WTC11 (cell line): ENCODE measurements at regions not wholly inside any gene's neighbourhood (a gene's known extent, or its start where the extent isn't known, plus 50 kb on each side); places are given as distances from the start of the nearest gene placed in this dataset.
A peak's percentile ranks its signal among the peaks of the same experiment; 100 is the strongest.

ENCODE experiments used
- ATAC-seq: fragments of 200-7000 bp; cut with Tn5 transposase; 2 replicates; pipeline ENCODE4 v1.10.0; 2021; ENCODE audit warnings: mild to moderate bottlenecking, moderate library complexity
- CTCF ChIA-PET: fragments of 300-600 bp; sonication (Branson Sonifier 250); formaldehyde crosslinking; loops from one replicate; lab custom pipeline; 2021; ENCODE audit warnings: antibody characterized with exemption; lab: Charles Lee
- POLR2A ChIA-PET: fragments of 350-600 bp; sonication (Branson Sonifier 250); formaldehyde crosslinking; loops from one replicate; lab custom pipeline; 2021; ENCODE audit warnings: antibody characterized with exemption; lab: Charles Lee
- DNase-seq: peaks from one replicate; pipeline ENCODE4 v3.0.0; 2021; ENCODE audit warnings: low spot score
- H3K27ac Mint-ChIP-seq: 2 replicates; pipeline ENCODE4 v1.8.0; 2021; ENCODE audit warnings: mixed read lengths
- H3K27me3 Mint-ChIP-seq: 2 replicates; pipeline ENCODE4 v1.8.0; 2021; ENCODE audit warnings: low read depth, mild to moderate bottlenecking, moderate library complexity, mixed read lengths
- H3K36me3 Mint-ChIP-seq: 2 replicates; pipeline ENCODE4 v1.8.0; 2021; ENCODE audit warnings: mixed read lengths
- H3K4me1 Mint-ChIP-seq: 2 replicates; pipeline ENCODE4 v1.8.0; 2022; ENCODE audit warnings: mixed read lengths
- H3K4me3 Mint-ChIP-seq: 2 replicates; pipeline ENCODE4 v1.8.0; 2021; ENCODE audit warnings: mild to moderate bottlenecking, moderate library complexity, mixed read lengths
- H3K9me3 Mint-ChIP-seq: 2 replicates; pipeline ENCODE4 v1.8.0; 2021; ENCODE audit warnings: mixed read lengths
- CREB1 ChIP-seq: sonication (generic); formaldehyde crosslinking; IDR thresholded peaks from 2 replicates; pipeline ENCODE4 v1.8.0; 2023; ENCODE audit warnings: mild to moderate bottlenecking, missing genetic modification reagents
- CREM ChIP-seq: sonication (generic); formaldehyde crosslinking; IDR thresholded peaks from 2 replicates; pipeline ENCODE4 v1.8.1; 2022; ENCODE audit warnings: mild to moderate bottlenecking, missing genetic modification reagents, moderate library complexity
- ELF4 ChIP-seq: sonication (generic); formaldehyde crosslinking; IDR thresholded peaks from 2 replicates; pipeline ENCODE4 v1.8.1; 2022; ENCODE audit warnings: low read depth, mild to moderate bottlenecking, moderate library complexity, missing genetic modification reagents
- ETV6 ChIP-seq: sonication (generic); formaldehyde crosslinking; IDR thresholded peaks from 2 replicates; pipeline ENCODE4 v1.8.1; 2022; ENCODE audit warnings: mild to moderate bottlenecking, missing genetic modification reagents
- FOXJ3 ChIP-seq: sonication (generic); formaldehyde crosslinking; IDR thresholded peaks from 2 replicates; pipeline ENCODE4 v1.9.0; 2021; ENCODE audit warnings: missing genetic modification reagents, mild to moderate bottlenecking, borderline replicate concordance
- FOXK1 ChIP-seq: sonication (generic); formaldehyde crosslinking; IDR thresholded peaks from 2 replicates; pipeline ENCODE4 v1.8.0; 2022; ENCODE audit warnings: mild to moderate bottlenecking, moderate library complexity, missing genetic modification reagents
- GABPB1 ChIP-seq: sonication (generic); formaldehyde crosslinking; IDR thresholded peaks from 2 replicates; pipeline ENCODE4 v1.8.1; 2023; ENCODE audit warnings: mild to moderate bottlenecking, missing genetic modification reagents
- GTF2I ChIP-seq: fragments of 250-450 bp; sonication (Bioruptor Pico); conservative IDR thresholded peaks from 2 replicates; pipeline ENCODE4 v1.4.0; 2021; ENCODE audit warnings: mild to moderate bottlenecking
- JAZF1 ChIP-seq: fragments of 250-450 bp; sonication (Bioruptor Pico); IDR thresholded peaks from 2 replicates; pipeline ENCODE4 v1.9.0; 2021; ENCODE audit warnings: moderate library complexity, mild to moderate bottlenecking, inconsistent platforms
- KAT7 ChIP-seq: sonication (generic); formaldehyde crosslinking; IDR thresholded peaks from 2 replicates; pipeline ENCODE4 v1.8.1; 2023; ENCODE audit warnings: missing genetic modification reagents, mild to moderate bottlenecking, borderline replicate concordance
- NFE2L1 ChIP-seq: sonication (generic); formaldehyde crosslinking; IDR thresholded peaks from 2 replicates; pipeline ENCODE4 v1.8.1; 2023; ENCODE audit warnings: missing genetic modification reagents
- TCF7 ChIP-seq: sonication (generic); formaldehyde crosslinking; IDR thresholded peaks from 2 replicates; pipeline ENCODE4 v1.8.0; 2022; ENCODE audit warnings: mild to moderate bottlenecking, low read depth, missing genetic modification reagents, moderate library complexity
- ZNF232 ChIP-seq: sonication (generic); formaldehyde crosslinking; IDR thresholded peaks from 2 replicates; pipeline ENCODE4 v1.8.0; 2022; ENCODE audit warnings: mild to moderate bottlenecking, missing genetic modification reagents
- ZNF263 ChIP-seq: sonication (generic); formaldehyde crosslinking; IDR thresholded peaks from 2 replicates; pipeline ENCODE4 v1.8.1; 2022; ENCODE audit warnings: low read depth, mild to moderate bottlenecking, moderate library complexity, missing genetic modification reagents
- ZNF671 ChIP-seq: fragments of 250-450 bp; sonication (Bioruptor Pico); IDR thresholded peaks from 2 replicates; pipeline ENCODE4 v1.8.0; 2021; ENCODE audit warnings: mild to moderate bottlenecking
- TF ChIP-seq, protein P1 (sequence below): sonication (generic); formaldehyde crosslinking; IDR thresholded peaks from 2 replicates; pipeline ENCODE4 v1.8.1; 2022; ENCODE audit warnings: mild to moderate bottlenecking, missing genetic modification reagents, moderate library complexity, borderline replicate concordance
- TF ChIP-seq, protein P2 (sequence below): fragments of 250-450 bp; sonication (Bioruptor Pico); conservative IDR thresholded peaks from 2 replicates; pipeline ENCODE4 v1.9.0; 2021; ENCODE audit warnings: mild to moderate bottlenecking
- TF ChIP-seq, protein P3 (sequence below): sonication (generic); formaldehyde crosslinking; IDR thresholded peaks from 2 replicates; pipeline ENCODE4 v1.8.1; 2022; ENCODE audit warnings: low read depth, mild to moderate bottlenecking, moderate library complexity, missing genetic modification reagents, borderline replicate concordance
- TF ChIP-seq, protein P4 (sequence below): sonication (generic); formaldehyde crosslinking; IDR thresholded peaks from 2 replicates; pipeline ENCODE4 v1.8.1; 2023; ENCODE audit warnings: mild to moderate bottlenecking, moderate library complexity, missing genetic modification reagents
- TF ChIP-seq, protein P5 (sequence below): sonication (generic); formaldehyde crosslinking; conservative IDR thresholded peaks from 2 replicates; pipeline ENCODE4 v1.8.1; 2023; ENCODE audit warnings: mild to moderate bottlenecking, low read depth, missing genetic modification reagents, moderate library complexity

DNA sequence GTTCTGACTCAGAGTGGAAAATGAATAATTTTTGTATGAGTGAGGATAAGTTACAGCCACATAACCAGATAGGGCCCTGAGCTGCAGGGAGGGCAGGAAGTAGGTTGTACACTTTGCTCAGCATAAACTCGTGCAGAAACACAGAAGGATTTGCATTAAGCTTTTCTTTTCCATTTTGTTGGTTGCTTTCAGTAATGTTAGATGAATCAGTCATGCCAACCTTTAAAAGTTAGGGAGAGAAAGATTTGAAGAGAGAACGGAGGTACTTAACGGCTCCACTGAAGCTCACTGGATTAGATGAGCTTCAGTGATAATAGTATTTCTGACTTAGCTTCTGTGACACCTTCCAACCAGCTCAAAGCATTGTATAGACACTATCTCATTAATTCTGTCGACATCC is 348.1 kb downstream of the GATA3 start (continued):
- TF ChIP-seq, protein P1, sequence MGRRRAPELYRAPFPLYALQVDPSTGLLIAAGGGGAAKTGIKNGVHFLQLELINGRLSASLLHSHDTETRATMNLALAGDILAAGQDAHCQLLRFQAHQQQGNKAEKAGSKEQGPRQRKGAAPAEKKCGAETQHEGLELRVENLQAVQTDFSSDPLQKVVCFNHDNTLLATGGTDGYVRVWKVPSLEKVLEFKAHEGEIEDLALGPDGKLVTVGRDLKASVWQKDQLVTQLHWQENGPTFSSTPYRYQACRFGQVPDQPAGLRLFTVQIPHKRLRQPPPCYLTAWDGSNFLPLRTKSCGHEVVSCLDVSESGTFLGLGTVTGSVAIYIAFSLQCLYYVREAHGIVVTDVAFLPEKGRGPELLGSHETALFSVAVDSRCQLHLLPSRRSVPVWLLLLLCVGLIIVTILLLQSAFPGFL (CRISPR knock-in tag) = no peak
- no peak for TF ChIP-seq ETV6
- TF ChIP-seq FOXK1 (CRISPR knock-in tag) = no peak
- no peak for TF ChIP-seq GABPB1
- TF ChIP-seq, protein P2, sequence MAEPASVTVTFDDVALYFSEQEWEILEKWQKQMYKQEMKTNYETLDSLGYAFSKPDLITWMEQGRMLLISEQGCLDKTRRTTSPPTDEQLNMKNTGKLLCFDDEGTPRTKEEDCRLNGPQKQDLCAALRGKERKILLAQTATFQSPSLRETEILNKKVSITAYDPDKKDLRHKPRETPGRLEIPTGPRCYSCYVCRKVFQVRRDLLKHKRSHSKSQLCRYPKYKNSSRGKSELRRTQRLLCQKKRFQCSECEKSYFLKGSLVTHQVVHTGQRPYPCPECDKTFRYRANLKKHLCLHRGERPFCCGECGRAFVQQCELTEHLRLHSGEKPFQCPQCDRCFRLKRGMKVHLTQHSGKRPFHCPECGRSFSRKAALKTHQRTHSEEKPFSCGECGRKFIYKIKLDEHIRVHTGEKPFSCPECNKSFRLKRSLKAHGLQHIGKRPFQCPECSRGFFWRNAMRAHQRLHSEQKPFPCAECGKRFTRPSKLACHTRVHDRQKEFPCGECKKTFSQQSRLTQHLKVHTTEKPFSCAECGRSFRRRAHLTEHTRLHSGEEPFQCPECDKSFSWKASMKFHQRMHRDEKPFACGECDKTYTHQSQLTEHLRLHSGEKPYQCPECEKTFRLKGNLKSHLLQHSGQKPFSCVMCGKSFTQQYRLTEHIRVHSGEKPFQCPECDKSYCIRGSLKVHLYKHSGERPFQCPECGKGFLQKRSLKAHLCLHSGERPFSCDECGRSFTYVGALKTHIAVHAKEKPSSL (CRISPR knock-in tag) = no peak

DNA sequence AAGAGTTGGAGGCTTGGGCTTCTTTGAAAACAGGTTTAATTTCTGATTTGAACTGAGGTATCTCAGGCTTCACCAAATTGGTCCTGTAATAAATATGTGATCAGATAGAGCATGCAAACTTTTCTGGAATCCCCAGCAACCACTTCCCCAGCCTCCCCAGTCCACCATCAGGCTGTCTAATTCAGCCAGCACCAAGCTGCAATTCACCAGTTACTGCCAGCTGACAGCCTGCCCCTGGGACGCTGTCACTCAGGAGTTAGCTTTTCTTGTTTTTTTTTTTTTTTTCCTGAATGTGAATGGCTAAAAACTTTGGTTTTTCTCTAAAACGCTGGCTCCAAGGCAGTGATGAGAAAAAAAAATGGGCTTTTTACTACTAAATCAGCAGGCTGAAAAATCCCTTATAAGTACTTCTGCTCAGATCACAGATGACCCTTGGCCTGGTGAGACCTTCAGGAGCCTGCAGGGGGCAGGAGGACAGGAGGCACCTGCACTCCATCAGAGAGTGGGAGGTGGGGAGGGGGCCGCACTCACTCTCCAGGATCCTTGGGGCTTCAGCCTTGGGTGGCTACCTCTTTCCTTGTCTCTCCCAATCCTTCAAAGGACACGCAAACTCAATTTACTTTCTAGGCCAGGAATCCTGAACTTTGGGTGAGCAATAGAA is 349.4 kb downstream of the GATA3 start:
- no peaks in the 10 kb centered on the region for H3K36me3 Mint-ChIP-seq
- ChIA-PET POLR2A (no interaction called here), CTCF (interaction anchor here (0.7 to 1.0 kb wide), 3 partner anchors 9 to 337 kb away, joined by 3 read pairs; no protein-coding TSS in a partner anchor)
- H3K9me3 Mint-ChIP-seq = no peaks in the 10 kb centered on the region
- no peak overlapping the region for H3K4me3 Mint-ChIP-seq
- DNase-seq = peak; percentile 61
- TF ChIP-seq ZNF263 (CRISPR knock-in tag) (no peak), TCF7 (CRISPR knock-in tag) (no peak), NFE2L1 (no peak), JAZF1 (CRISPR knock-in tag) (no peak), CREB1 (CRISPR knock-in tag) (no peak), FOXJ3 (CRISPR knock-in tag) (no peak), CREM (CRISPR knock-in tag) (no peak), ZNF671 (no peak), KAT7 (no peak), ELF4 (CRISPR knock-in tag) (no peak), GTF2I (CRISPR knock-in tag) (no peak), ZNF232 (CRISPR knock-in tag) (no peak)
- TF ChIP-seq, protein P3, sequence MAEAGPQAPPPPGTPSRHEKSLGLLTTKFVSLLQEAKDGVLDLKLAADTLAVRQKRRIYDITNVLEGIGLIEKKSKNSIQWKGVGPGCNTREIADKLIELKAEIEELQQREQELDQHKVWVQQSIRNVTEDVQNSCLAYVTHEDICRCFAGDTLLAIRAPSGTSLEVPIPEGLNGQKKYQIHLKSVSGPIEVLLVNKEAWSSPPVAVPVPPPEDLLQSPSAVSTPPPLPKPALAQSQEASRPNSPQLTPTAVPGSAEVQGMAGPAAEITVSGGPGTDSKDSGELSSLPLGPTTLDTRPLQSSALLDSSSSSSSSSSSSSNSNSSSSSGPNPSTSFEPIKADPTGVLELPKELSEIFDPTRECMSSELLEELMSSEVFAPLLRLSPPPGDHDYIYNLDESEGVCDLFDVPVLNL (CRISPR knock-in tag) = no peak
- TF ChIP-seq, protein P4, sequence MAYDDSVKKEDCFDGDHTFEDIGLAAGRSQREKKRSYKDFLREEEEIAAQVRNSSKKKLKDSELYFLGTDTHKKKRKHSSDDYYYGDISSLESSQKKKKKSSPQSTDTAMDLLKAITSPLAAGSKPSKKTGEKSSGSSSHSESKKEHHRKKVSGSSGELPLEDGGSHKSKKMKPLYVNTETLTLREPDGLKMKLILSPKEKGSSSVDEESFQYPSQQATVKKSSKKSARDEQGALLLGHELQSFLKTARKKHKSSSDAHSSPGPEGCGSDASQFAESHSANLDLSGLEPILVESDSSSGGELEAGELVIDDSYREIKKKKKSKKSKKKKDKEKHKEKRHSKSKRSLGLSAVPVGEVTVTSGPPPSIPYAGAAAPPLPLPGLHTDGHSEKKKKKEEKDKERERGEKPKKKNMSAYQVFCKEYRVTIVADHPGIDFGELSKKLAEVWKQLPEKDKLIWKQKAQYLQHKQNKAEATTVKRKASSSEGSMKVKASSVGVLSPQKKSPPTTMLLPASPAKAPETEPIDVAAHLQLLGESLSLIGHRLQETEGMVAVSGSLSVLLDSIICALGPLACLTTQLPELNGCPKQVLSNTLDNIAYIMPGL (CRISPR knock-in tag) = no peak
- TF ChIP-seq, protein P5, sequence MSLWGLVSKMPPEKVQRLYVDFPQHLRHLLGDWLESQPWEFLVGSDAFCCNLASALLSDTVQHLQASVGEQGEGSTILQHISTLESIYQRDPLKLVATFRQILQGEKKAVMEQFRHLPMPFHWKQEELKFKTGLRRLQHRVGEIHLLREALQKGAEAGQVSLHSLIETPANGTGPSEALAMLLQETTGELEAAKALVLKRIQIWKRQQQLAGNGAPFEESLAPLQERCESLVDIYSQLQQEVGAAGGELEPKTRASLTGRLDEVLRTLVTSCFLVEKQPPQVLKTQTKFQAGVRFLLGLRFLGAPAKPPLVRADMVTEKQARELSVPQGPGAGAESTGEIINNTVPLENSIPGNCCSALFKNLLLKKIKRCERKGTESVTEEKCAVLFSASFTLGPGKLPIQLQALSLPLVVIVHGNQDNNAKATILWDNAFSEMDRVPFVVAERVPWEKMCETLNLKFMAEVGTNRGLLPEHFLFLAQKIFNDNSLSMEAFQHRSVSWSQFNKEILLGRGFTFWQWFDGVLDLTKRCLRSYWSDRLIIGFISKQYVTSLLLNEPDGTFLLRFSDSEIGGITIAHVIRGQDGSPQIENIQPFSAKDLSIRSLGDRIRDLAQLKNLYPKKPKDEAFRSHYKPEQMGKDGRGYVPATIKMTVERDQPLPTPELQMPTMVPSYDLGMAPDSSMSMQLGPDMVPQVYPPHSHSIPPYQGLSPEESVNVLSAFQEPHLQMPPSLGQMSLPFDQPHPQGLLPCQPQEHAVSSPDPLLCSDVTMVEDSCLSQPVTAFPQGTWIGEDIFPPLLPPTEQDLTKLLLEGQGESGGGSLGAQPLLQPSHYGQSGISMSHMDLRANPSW = no peak
- no peak overlapping the region for H3K27ac Mint-ChIP-seq
- H3K27me3 Mint-ChIP-seq = no peaks in the 10 kb centered on the region; the same call in 1 of the 2 replicates
- H3K4me1 Mint-ChIP-seq = peaks cover 50% of the 10 kb centered on the region
- peak; percentile 89 for ATAC-seq
